Testis (tissue), 2 donors: ENCODE measurements at regions not wholly inside any gene's neighbourhood (a gene's known extent, or its start where the extent isn't known, plus 50 kb on each side); places are given as distances from the start of the nearest gene placed in this dataset.

ENCODE experiments used
- DNase-seq: peaks from one replicate; pipeline ENCODE4 v3.0.0-alpha.2; 2019
- H3K27ac ChIP-seq, 2 donors: fragments of 200-600 bp; sonication (generic); one replicate each; pipeline ENCODE4 v1.5.1; 2019
- H3K27me3 ChIP-seq: fragments of 200-600 bp; sonication (generic); one replicate; pipeline ENCODE4 v1.5.1; 2019
- H3K36me3 ChIP-seq: fragments of 200-600 bp; sonication (generic); one replicate; pipeline ENCODE4 v1.5.1; 2017; ENCODE audit warnings: low read depth; ENCODE audit errors: missing control alignments
- H3K4me1 ChIP-seq: fragments of 200-600 bp; sonication (generic); one replicate; pipeline ENCODE4 v1.5.1; 2019
- H3K4me3 ChIP-seq, 2 donors: fragments of 200-600 bp; sonication (generic); one replicate each; pipeline ENCODE4 v1.5.1; 2017 to 2019
- H3K9me3 ChIP-seq: fragments of 200-600 bp; sonication (generic); one replicate; pipeline ENCODE4 v1.5.1; 2017
- POLR2A ChIP-seq: fragments of 450-650 bp; IDR thresholded peaks from one replicate; pipeline ENCODE4 v1.6.1; 2017; ENCODE audit warnings: antibody characterized with exemption, mild to moderate bottlenecking, moderate library complexity
- WGBS, 2 donors: methylation state at CpG; one replicate each; pipeline ENCODE4 v1.1.5; 2018; 5-methylcytosine and 5-hydroxymethylcytosine counted together
- intact Hi-C: fragments of 100-400 bp; cut with DNase I; formaldehyde crosslinking; loops from one replicate; pipeline ENCODE4 v1.15.1; 2023; ENCODE audit warnings: low total_unique reads
- TF ChIP-seq, protein P1 (sequence below), 3 experiments: fragments of 450-650 bp in 2 of 3; fragments of 200-600 bp in 1 of 3; sonication (generic) in 1 of 3; IDR thresholded peaks; one replicate each; pipeline ENCODE4 v1.5.1; 2016 to 2019; ENCODE audit warnings: antibody characterized with exemption in 3 of 3, mild to moderate bottlenecking in 2 of 3, moderate library complexity in 1 of 3

DNA sequence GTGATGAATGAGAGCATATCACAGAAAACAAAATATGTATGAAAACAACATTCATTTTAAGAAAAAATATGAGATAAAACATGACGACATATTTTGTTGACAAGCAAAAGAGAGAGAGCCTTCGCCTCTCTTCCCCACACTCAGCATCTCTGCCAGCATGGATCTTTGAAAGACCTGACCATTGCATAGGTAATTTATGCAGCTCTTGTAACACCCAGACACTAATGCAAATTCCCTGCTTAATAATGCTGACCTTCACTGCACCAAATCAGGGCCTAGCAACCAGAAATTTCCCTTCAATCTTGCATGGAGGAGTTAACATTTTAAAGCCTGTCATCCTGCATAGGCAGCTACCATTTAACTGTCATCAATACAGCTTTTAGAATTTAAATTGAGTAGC, 50.0 kb upstream of the CNR1 start:
- TF ChIP-seq, protein P1, sequence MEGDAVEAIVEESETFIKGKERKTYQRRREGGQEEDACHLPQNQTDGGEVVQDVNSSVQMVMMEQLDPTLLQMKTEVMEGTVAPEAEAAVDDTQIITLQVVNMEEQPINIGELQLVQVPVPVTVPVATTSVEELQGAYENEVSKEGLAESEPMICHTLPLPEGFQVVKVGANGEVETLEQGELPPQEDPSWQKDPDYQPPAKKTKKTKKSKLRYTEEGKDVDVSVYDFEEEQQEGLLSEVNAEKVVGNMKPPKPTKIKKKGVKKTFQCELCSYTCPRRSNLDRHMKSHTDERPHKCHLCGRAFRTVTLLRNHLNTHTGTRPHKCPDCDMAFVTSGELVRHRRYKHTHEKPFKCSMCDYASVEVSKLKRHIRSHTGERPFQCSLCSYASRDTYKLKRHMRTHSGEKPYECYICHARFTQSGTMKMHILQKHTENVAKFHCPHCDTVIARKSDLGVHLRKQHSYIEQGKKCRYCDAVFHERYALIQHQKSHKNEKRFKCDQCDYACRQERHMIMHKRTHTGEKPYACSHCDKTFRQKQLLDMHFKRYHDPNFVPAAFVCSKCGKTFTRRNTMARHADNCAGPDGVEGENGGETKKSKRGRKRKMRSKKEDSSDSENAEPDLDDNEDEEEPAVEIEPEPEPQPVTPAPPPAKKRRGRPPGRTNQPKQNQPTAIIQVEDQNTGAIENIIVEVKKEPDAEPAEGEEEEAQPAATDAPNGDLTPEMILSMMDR (IDR thresholded peaks at IDR 0.05) = no peak
- no peak for TF ChIP-seq POLR2A
- Histone ChIP-seq H3K27ac (no peak overlapping the region), H3K36me3 (no peaks in the 10 kb centered on the region), H3K4me1 (no peaks in the 10 kb centered on the region), H3K9me3 (no peaks in the 10 kb centered on the region), H3K27me3 (no peaks in the 10 kb centered on the region), H3K4me3 (no peak overlapping the region)
- intact Hi-C loops = no loop called here
- no peak for DNase-seq
- WGBS, 2 donors = 94 to 100% methylated on average over 2 of the region's 2 CpGs
